ENCODE measurements at regions not wholly inside any gene's neighbourhood (a gene's known extent, or its start where the extent isn't known, plus 50 kb on each side); places are given as distances from the start of the nearest gene placed in this dataset.

DNA sequence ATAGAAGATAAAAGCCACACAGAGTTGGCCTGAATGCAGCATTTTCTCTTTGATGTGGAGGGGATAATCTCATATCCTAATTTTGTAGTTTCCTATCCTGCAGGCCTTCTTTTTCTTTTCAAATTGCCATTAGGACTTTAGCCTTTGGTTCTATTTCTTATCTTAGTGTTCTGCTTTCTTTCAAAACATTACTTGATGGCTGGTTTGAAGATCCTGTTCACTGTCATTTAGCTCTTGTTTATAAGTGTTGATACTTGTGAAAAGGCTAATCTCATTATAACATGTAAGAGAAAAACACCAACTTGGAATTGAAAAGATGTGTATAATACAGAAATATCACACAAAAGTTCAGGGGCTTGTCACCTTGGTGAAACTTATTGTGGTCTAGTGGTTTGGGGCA, 54.6 kb upstream of the PKIB start:
- no peak for DNase-seq (ENCODE audit: low spot score)
- H3K27me3 ChIP-seq (replicated peaks; ENCODE audit: insufficient read depth): no peaks in the 10 kb centered on the region
- TF ChIP-seq POLR2AphosphoS5 (IDR thresholded peaks at IDR 0.05) (no peak), POLR2A (IDR thresholded peaks at IDR 0.05) (no peak)
- TF ChIP-seq, protein P1, sequence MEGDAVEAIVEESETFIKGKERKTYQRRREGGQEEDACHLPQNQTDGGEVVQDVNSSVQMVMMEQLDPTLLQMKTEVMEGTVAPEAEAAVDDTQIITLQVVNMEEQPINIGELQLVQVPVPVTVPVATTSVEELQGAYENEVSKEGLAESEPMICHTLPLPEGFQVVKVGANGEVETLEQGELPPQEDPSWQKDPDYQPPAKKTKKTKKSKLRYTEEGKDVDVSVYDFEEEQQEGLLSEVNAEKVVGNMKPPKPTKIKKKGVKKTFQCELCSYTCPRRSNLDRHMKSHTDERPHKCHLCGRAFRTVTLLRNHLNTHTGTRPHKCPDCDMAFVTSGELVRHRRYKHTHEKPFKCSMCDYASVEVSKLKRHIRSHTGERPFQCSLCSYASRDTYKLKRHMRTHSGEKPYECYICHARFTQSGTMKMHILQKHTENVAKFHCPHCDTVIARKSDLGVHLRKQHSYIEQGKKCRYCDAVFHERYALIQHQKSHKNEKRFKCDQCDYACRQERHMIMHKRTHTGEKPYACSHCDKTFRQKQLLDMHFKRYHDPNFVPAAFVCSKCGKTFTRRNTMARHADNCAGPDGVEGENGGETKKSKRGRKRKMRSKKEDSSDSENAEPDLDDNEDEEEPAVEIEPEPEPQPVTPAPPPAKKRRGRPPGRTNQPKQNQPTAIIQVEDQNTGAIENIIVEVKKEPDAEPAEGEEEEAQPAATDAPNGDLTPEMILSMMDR (IDR thresholded peaks at IDR 0.05): no peak
- no peak overlapping the region for H3K27ac ChIP-seq
- intact Hi-C loops (cut with DNase I): no loop called here
- H3K36me3 ChIP-seq: no peaks in the 10 kb centered on the region
- no peaks in the 10 kb centered on the region for H3K9me3 ChIP-seq
- H3K4me3 ChIP-seq: no peak overlapping the region
- no peaks in the 10 kb centered on the region for H3K4me1 ChIP-seq (replicated peaks)

DNA sequence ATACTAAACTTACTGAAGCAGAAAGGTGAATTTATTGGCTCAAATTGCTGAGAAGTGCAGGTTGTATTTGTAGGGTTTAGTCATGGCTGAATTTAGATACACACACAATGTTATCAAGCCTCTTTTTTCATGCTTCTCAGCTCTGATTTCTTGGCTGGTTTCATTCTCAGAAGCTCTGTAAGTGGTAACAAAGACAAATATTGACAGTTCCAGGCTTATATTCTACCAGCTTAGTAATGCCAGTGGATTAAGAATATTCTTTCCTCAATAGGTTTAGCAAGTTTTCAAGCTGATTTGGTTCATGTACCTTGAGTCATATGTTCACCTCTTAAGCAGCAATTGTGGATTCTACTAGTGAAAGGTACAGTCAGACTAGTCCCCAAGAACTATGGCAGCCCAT, 52.1 kb upstream of the PKIB start:
- no peak overlapping the region for H3K4me3 ChIP-seq
- no peaks in the 10 kb centered on the region for H3K4me1 ChIP-seq (replicated peaks)
- TF ChIP-seq, protein P1 (IDR thresholded peaks at IDR 0.05): no peak
- no peak for TF ChIP-seq POLR2AphosphoS5 (IDR thresholded peaks at IDR 0.05)
- TF ChIP-seq POLR2A (IDR thresholded peaks at IDR 0.05): no peak
- H3K36me3 ChIP-seq: no peaks in the 10 kb centered on the region
- no peak for DNase-seq (ENCODE audit: low spot score)
- no peaks in the 10 kb centered on the region for H3K9me3 ChIP-seq
- no peaks in the 10 kb centered on the region for H3K27me3 ChIP-seq (replicated peaks; ENCODE audit: insufficient read depth)
- intact Hi-C loops (cut with DNase I): no loop called here
- H3K27ac ChIP-seq: no peak overlapping the region
